ENCODE measurements at regions not wholly inside any gene's neighbourhood (a gene's known extent, or its start where the extent isn't known, plus 50 kb on each side); places are given as distances from the start of the nearest gene placed in this dataset.
"Not testable (repeated sequence)": the region's sequence is repeated elsewhere in the genome, so short reads cannot be mapped to it uniquely, and the experiment has no call there.

- no peak for TF ChIP-seq CTCF (IDR thresholded peaks at IDR 0.05; ENCODE audit: control extremely low read depth, extremely low read depth, low read depth, missing control alignments)
Observed at GRCh38 chr6:80959034-80959433, 793.4 kb downstream of the TENT5A start.

GRCh38 chr6:80956898-80957297 is 795.6 kb downstream of the TENT5A start:
- TF ChIP-seq CTCF (IDR thresholded peaks at IDR 0.05; ENCODE audit: control extremely low read depth, extremely low read depth, low read depth, missing control alignments): no peak
- no peak for DNase-seq (ENCODE audit: extremely low spot score)
- ChIA-PET CTCF (no interaction called here), POLR2A (no interaction called here)

More at GRCh38 chr6:80959034-80959433, 793.4 kb downstream of the TENT5A start:
- POLR2A ChIA-PET: no interaction called here
- CTCF ChIA-PET: no interaction called here
- no peak for DNase-seq (ENCODE audit: extremely low spot score)

GRCh38 chr6:80952479-80952878 is 800.0 kb downstream of the TENT5A start:
- POLR2A ChIA-PET; CTCF ChIA-PET; DNase-seq (ENCODE audit: extremely low spot score): not testable (repeated sequence)

- ChIA-PET POLR2A (no interaction called here), CTCF (interaction anchor here (1.0 to 1.6 kb wide), 2 partner anchors 10 kb away, joined by 3 to 6 read pairs; no protein-coding TSS in a partner anchor)
- DNase-seq (ENCODE audit: extremely low spot score): no peak
- no peak for TF ChIP-seq CTCF (IDR thresholded peaks at IDR 0.05; ENCODE audit: control extremely low read depth, extremely low read depth, low read depth, missing control alignments)
Observed at GRCh38 chr6:80946402-80946801, 806.1 kb downstream of the TENT5A start.

GRCh38 chr6:80942911-80943310 is 809.6 kb downstream of the TENT5A start:
- ChIA-PET POLR2A (no interaction called here), CTCF (no interaction called here)
- no peak for DNase-seq (ENCODE audit: extremely low spot score)
- no peak for TF ChIP-seq CTCF (IDR thresholded peaks at IDR 0.05; ENCODE audit: control extremely low read depth, extremely low read depth, low read depth, missing control alignments)

- no peak for DNase-seq (ENCODE audit: extremely low spot score)
- no peak for TF ChIP-seq CTCF (IDR thresholded peaks at IDR 0.05; ENCODE audit: control extremely low read depth, extremely low read depth, low read depth, missing control alignments)
- CTCF ChIA-PET: no interaction called here
- POLR2A ChIA-PET: no interaction called here
Observed at GRCh38 chr6:80940976-80941375, 811.5 kb downstream of the TENT5A start.

- POLR2A ChIA-PET: no interaction called here
- CTCF ChIA-PET: interaction anchor here (1.0 kb wide), 1 partner anchor 9 kb away, joined by 3 read pairs; no protein-coding TSS in a partner anchor
- no peak for DNase-seq (ENCODE audit: extremely low spot score)
Observed at GRCh38 chr6:80940571-80940970, 811.9 kb downstream of the TENT5A start.

More at GRCh38 chr6:80940571-80940970, 811.9 kb downstream of the TENT5A start:
- TF ChIP-seq CTCF (IDR thresholded peaks at IDR 0.05; ENCODE audit: control extremely low read depth, extremely low read depth, low read depth, missing control alignments): no peak

All from GM10248 (cell line).